ENCODE measurements at regions not wholly inside any gene's neighbourhood (a gene's known extent, or its start where the extent isn't known, plus 50 kb on each side); places are given as distances from the start of the nearest gene placed in this dataset.

GRCh38 chr1:221203224-221204054 lies 324.2 kb downstream of the HLX start:
- TF ChIP-seq CTCF (IDR thresholded peaks at IDR 0.05; ENCODE audit: insufficient read depth, low read length): peak; percentile 85
- no peak for TF ChIP-seq POLR2AphosphoS5 (IDR thresholded peaks at IDR 0.05; ENCODE audit: low read depth)
- TF ChIP-seq REST (IDR thresholded peaks at IDR 0.05; ENCODE audit: insufficient replicate concordance, low read depth): no peak
